ENCODE measurements at regions not wholly inside any gene's neighbourhood (a gene's known extent, or its start where the extent isn't known, plus 50 kb on each side); places are given as distances from the start of the nearest gene placed in this dataset.

GRCh38 chr17:77826132-77826873, 132.2 kb upstream of the TNRC6C start:
- H3K27ac ChIP-seq (ENCODE audit: insufficient read depth, low read length, poor library complexity, severe bottlenecking), result no peak overlapping the region
- Mint-ChIP-seq H3K4me1 (peaks cover 0 to 38% (median 7%) of the 10 kb centered on the region in 4 donors), H3K27ac (no peak overlapping the region), H3K36me3 (no peaks in the 10 kb centered on the region), H3K9me3 (no peaks in the 10 kb centered on the region), H3K4me3 (no peak overlapping the region), H3K27me3 (no peaks in the 10 kb centered on the region)
- no peaks in the 10 kb centered on the region for H3K9me3 ChIP-seq (ENCODE audit: control insufficient read depth in 2 of 2, low read length in 2 of 2)
- peaks cover 15% of the 10 kb centered on the region for H3K4me1 ChIP-seq (ENCODE audit: control insufficient read depth, insufficient read depth, low read length, poor library complexity, severe bottlenecking)
- ATAC-seq (ENCODE audit: low read depth in 2 of 2) (no peak), DNase-seq (no peak)
- no peaks in the 10 kb centered on the region for H3K36me3 ChIP-seq (ENCODE audit: control insufficient read depth, insufficient read depth, low read length)
- no peaks in the 10 kb centered on the region for H3K27me3 ChIP-seq (ENCODE audit: control insufficient read depth, insufficient read depth, low read length)
- H3K4me3 ChIP-seq (ENCODE audit: low read depth, low read length), result no peak overlapping the region

GRCh38 chr17:77827039-77827438, 131.5 kb upstream of the TNRC6C start:
- ATAC-seq (ENCODE audit: low read depth in 2 of 2), result no peak

GRCh38 chr17:77827511-77827910, 131.0 kb upstream of the TNRC6C start:
- H3K27me3 ChIP-seq (ENCODE audit: control insufficient read depth, insufficient read depth, low read length), result no peaks in the 10 kb centered on the region
- Mint-ChIP-seq H3K27ac (peak overlapping the region in 1 of 3 donors; percentile 48), H3K36me3 (no peaks in the 10 kb centered on the region), H3K9me3 (no peaks in the 10 kb centered on the region), H3K27me3 (no peaks in the 10 kb centered on the region), H3K4me1 (peaks cover 0 to 44% (median 14%) of the 10 kb centered on the region in 4 donors), H3K4me3 (no peak overlapping the region)
- H3K27ac ChIP-seq (ENCODE audit: insufficient read depth, low read length, poor library complexity, severe bottlenecking), result no peak overlapping the region
- DNase-seq, result no peak
- ATAC-seq (ENCODE audit: low read depth in 2 of 2), result no peak
- peaks cover 15% of the 10 kb centered on the region for H3K4me1 ChIP-seq (ENCODE audit: control insufficient read depth, insufficient read depth, low read length, poor library complexity, severe bottlenecking)
- no peaks in the 10 kb centered on the region for H3K9me3 ChIP-seq (ENCODE audit: control insufficient read depth in 2 of 2, low read length in 2 of 2)
- no peak overlapping the region for H3K4me3 ChIP-seq (ENCODE audit: low read depth, low read length)
- H3K36me3 ChIP-seq (ENCODE audit: control insufficient read depth, insufficient read depth, low read length), result no peaks in the 10 kb centered on the region

More at GRCh38 chr17:77827039-77827438, 131.5 kb upstream of the TNRC6C start:
- Histone ChIP-seq H3K4me1 (ENCODE audit: control insufficient read depth, insufficient read depth, low read length, poor library complexity, severe bottlenecking) (peaks cover 15% of the 10 kb centered on the region), H3K9me3 (ENCODE audit: control insufficient read depth in 2 of 2, low read length in 2 of 2) (no peaks in the 10 kb centered on the region), H3K27ac (ENCODE audit: insufficient read depth, low read length, poor library complexity, severe bottlenecking) (no peak overlapping the region), H3K4me3 (ENCODE audit: low read depth, low read length) (no peak overlapping the region), H3K27me3 (ENCODE audit: control insufficient read depth, insufficient read depth, low read length) (no peaks in the 10 kb centered on the region), H3K36me3 (ENCODE audit: control insufficient read depth, insufficient read depth, low read length) (no peaks in the 10 kb centered on the region)
- Mint-ChIP-seq H3K27ac (no peak overlapping the region), H3K4me1 (peaks cover 0 to 44% (median 11%) of the 10 kb centered on the region in 4 donors), H3K4me3 (no peak overlapping the region), H3K9me3 (no peaks in the 10 kb centered on the region), H3K36me3 (no peaks in the 10 kb centered on the region), H3K27me3 (no peaks in the 10 kb centered on the region)
- no peak for DNase-seq

- Mint-ChIP-seq H3K4me3 (no peak overlapping the region), H3K27ac (peak overlapping the region in 1 of 3 donors; percentile 26), H3K9me3 (no peaks in the 10 kb centered on the region), H3K4me1 (peaks cover 0 to 48% (median 17%) of the 10 kb centered on the region in 4 donors), H3K27me3 (no peaks in the 10 kb centered on the region), H3K36me3 (no peaks in the 10 kb centered on the region)
- Histone ChIP-seq H3K27ac (ENCODE audit: insufficient read depth, low read length, poor library complexity, severe bottlenecking) (no peak overlapping the region), H3K4me1 (ENCODE audit: control insufficient read depth, insufficient read depth, low read length, poor library complexity, severe bottlenecking) (peaks cover 18% of the 10 kb centered on the region), H3K27me3 (ENCODE audit: control insufficient read depth, insufficient read depth, low read length) (no peaks in the 10 kb centered on the region), H3K9me3 (ENCODE audit: control insufficient read depth in 2 of 2, low read length in 2 of 2) (no peaks in the 10 kb centered on the region), H3K36me3 (ENCODE audit: control insufficient read depth, insufficient read depth, low read length) (no peaks in the 10 kb centered on the region), H3K4me3 (ENCODE audit: low read depth, low read length) (no peak overlapping the region)
- no peak for ATAC-seq (ENCODE audit: low read depth in 2 of 2)
- no peak for DNase-seq
Measured at GRCh38 chr17:77828749-77829539, 129.6 kb upstream of the TNRC6C start.

- H3K4me1 Mint-ChIP-seq, result peaks cover 0 to 58% (median 26%) of the 10 kb centered on the region in 4 donors
- H3K27me3 Mint-ChIP-seq, result no peaks in the 10 kb centered on the region
- ATAC-seq (ENCODE audit: low read depth in 2 of 2), result no peak
- no peak overlapping the region for H3K27ac ChIP-seq (ENCODE audit: insufficient read depth, low read length, poor library complexity, severe bottlenecking)
- H3K27me3 ChIP-seq (ENCODE audit: control insufficient read depth, insufficient read depth, low read length), result no peaks in the 10 kb centered on the region
- H3K9me3 Mint-ChIP-seq, result no peaks in the 10 kb centered on the region
- peaks cover 26% of the 10 kb centered on the region for H3K4me1 ChIP-seq (ENCODE audit: control insufficient read depth, insufficient read depth, low read length, poor library complexity, severe bottlenecking)
- no peaks in the 10 kb centered on the region for H3K9me3 ChIP-seq (ENCODE audit: control insufficient read depth in 2 of 2, low read length in 2 of 2)
- H3K27ac Mint-ChIP-seq, result peak overlapping the region in 2 of 3 donors; percentile 7 to 26
- no peak overlapping the region for H3K4me3 Mint-ChIP-seq
- no peak for DNase-seq
- no peaks in the 10 kb centered on the region for H3K36me3 Mint-ChIP-seq
- H3K36me3 ChIP-seq (ENCODE audit: control insufficient read depth, insufficient read depth, low read length), result no peaks in the 10 kb centered on the region
- no peak overlapping the region for H3K4me3 ChIP-seq (ENCODE audit: low read depth, low read length)
Measured at GRCh38 chr17:77829843-77830799, 128.4 kb upstream of the TNRC6C start.

- H3K27ac Mint-ChIP-seq, result peak overlapping the region in 2 of 3 donors; percentile 7 to 44
- H3K4me1 Mint-ChIP-seq, result peaks cover 0 to 60% (median 26%) of the 10 kb centered on the region in 4 donors
- no peak overlapping the region for H3K4me3 ChIP-seq (ENCODE audit: low read depth, low read length)
- no peaks in the 10 kb centered on the region for H3K9me3 Mint-ChIP-seq
- no peaks in the 10 kb centered on the region for H3K36me3 Mint-ChIP-seq
- H3K9me3 ChIP-seq (ENCODE audit: control insufficient read depth in 2 of 2, low read length in 2 of 2), result no peaks in the 10 kb centered on the region
- no peaks in the 10 kb centered on the region for H3K27me3 ChIP-seq (ENCODE audit: control insufficient read depth, insufficient read depth, low read length)
- no peak for DNase-seq
- H3K36me3 ChIP-seq (ENCODE audit: control insufficient read depth, insufficient read depth, low read length), result no peaks in the 10 kb centered on the region
- ATAC-seq (ENCODE audit: low read depth in 2 of 2), result no peak
- H3K27me3 Mint-ChIP-seq, result no peaks in the 10 kb centered on the region
- H3K27ac ChIP-seq (ENCODE audit: insufficient read depth, low read length, poor library complexity, severe bottlenecking), result no peak overlapping the region
- no peak overlapping the region for H3K4me3 Mint-ChIP-seq
- peaks cover 26% of the 10 kb centered on the region for H3K4me1 ChIP-seq (ENCODE audit: control insufficient read depth, insufficient read depth, low read length, poor library complexity, severe bottlenecking)
Measured at GRCh38 chr17:77830816-77831473, 127.6 kb upstream of the TNRC6C start.
